Cerebellar cortex (tissue), 1 donor: ENCODE measurements at regions not wholly inside any gene's neighbourhood (a gene's known extent, or its start where the extent isn't known, plus 50 kb on each side); places are given as distances from the start of the nearest gene placed in this dataset.
"Not testable (repeated sequence)": the region's sequence is repeated elsewhere in the genome, so short reads cannot be mapped to it uniquely, and the experiment has no call there.

Experiments
- DNase-seq: peaks from one replicate; pipeline ENCODE4 v3.0.0-alpha.2; 2015; ENCODE audit warnings: low spot score

GRCh38 chr9:21533597-21533996, 51.5 kb upstream of the IFNE start:
- no peak for DNase-seq

- no peak for DNase-seq
These were observed 53.3 kb upstream of the IFNE start for GRCh38 chr9:21535396-21535795.

- DNase-seq, result no peak
These were observed 60.7 kb upstream of the IFNE start for GRCh38 chr9:21542787-21543186.

- DNase-seq, result no peak
These were observed 61.1 kb upstream of the IFNE start for GRCh38 chr9:21543187-21543586.

- not testable (repeated sequence) for DNase-seq
These were observed 61.7 kb upstream of the IFNE start for GRCh38 chr9:21543816-21544215.

- no peak for DNase-seq
These were observed 64.8 kb upstream of the IFNE start for GRCh38 chr9:21546949-21547348.

- DNase-seq, result no peak
These were observed 67.2 kb upstream of the IFNE start for GRCh38 chr9:21549251-21549765.

GRCh38 chr9:21549890-21550289, 67.8 kb upstream of the IFNE start:
- DNase-seq, result no peak

- DNase-seq, result no peak
These were observed 68.3 kb upstream of the IFNE start for GRCh38 chr9:21550392-21550791.

- no peak for DNase-seq
These were observed 69.3 kb upstream of the IFNE start for GRCh38 chr9:21551401-21551800.

- DNase-seq, result no peak
These were observed 70.4 kb upstream of the IFNE start for GRCh38 chr9:21552244-21553170.

GRCh38 chr9:21553441-21553840, 71.3 kb upstream of the IFNE start:
- no peak for DNase-seq

- DNase-seq, result no peak
These were observed 72.7 kb upstream of the IFNE start for GRCh38 chr9:21554813-21555212.

GRCh38 chr9:21555911-21556310, 73.8 kb upstream of the IFNE start:
- DNase-seq, result no peak

- no peak for DNase-seq
These were observed 74.7 kb upstream of the IFNE start for GRCh38 chr9:21556581-21557427.

- no peak for DNase-seq
These were observed 75.3 kb upstream of the IFNE start for GRCh38 chr9:21557428-21557768.

GRCh38 chr9:21558079-21558478, 76.0 kb upstream of the IFNE start:
- no peak for DNase-seq

- peak; percentile 38 for DNase-seq
These were observed 76.7 kb upstream of the IFNE start for GRCh38 chr9:21558615-21559401.

GRCh38 chr9:21559402-21560280, 77.5 kb upstream of the IFNE start:
- DNase-seq, result peak; percentile 29

- no peak for DNase-seq
These were observed 78.2 kb upstream of the IFNE start for GRCh38 chr9:21560281-21560745.

- no peak for DNase-seq
These were observed 79.4 kb upstream of the IFNE start for GRCh38 chr9:21561502-21561901.
